GM04504 (cell line): ENCODE measurements at regions not wholly inside any gene's neighbourhood (a gene's known extent, or its start where the extent isn't known, plus 50 kb on each side); places are given as distances from the start of the nearest gene placed in this dataset.

Experiments used
- DNase-seq: peaks from one replicate; pipeline ENCODE4 v3.0.0-alpha.2; 2012; ENCODE audit warnings: low read depth

DNA sequence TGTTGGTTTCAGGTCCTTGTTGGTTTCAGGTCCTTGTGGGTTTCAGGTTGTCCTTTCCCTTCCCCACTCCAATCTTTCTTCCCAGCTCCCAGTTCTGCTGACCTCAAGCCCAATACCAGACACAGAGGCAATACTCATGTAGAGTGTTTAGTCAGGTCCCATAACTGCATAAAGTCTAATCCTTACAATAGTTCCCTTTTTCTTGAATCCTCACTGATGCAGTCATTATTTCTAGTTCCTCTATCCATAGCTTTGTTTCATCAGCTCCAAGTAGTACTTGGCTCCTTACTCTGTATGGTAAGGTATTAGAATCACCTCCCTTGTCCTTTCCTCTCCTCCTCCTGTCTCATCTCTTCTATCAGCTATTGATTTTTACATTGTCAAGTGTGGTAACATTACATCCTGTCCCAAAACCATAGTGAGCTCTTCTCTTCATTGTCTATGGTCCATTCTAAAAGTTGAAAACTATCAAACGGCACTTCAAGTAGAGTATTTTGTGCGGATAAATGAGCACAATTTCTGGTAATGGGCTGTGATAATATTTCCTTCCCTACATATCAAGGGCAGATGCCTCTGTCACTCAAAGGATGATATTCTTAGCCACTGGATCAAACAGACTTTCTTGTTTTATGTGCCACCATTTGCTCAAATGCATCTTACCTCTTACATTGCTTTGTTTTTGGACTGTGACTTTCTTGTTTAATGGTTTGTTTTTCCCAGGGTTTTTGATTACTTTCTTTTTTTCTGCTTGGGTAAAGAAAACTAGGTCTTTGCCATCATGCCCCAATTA, 57.2 kb upstream of the JDP2 start:
- DNase-seq = no peak

DNA sequence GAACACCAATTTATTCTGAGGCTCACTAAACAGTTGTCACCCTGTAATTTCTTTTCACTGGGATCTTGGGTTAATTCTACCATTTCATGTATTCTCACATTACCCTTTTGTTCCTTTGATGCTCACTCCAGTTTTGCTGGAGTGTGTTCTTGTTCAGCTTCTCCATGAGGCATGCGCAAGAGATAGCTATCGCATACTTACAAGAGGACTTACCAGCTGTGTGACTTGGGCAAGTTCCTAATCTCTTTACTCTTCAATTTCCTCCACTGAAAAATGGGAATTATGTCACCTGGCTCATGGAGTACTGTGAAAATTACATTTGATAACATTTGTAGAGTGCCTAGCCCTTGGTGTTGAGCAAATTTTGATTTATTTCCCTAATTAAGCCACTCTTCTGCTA, 56.5 kb upstream of the JDP2 start:
- no peak for DNase-seq

DNA sequence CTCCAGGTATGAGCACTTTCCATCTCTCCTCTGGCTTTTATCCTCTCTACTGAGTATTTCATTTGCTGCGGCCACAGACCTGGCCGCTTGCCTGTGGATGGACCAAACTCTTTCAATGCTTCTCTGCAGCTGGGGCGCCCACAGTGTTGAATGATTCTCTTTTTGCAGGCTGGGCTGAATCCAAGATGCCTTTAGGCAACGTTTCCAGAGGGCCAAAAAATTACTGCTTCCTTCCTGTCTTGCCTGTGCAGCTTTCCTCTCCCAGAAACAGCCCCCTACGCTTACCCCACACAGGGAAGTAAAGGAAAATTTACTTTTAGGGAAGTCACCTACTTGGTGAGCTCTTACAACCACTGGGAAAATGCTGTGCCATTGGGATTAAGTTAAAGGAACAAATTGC, 55.6 kb upstream of the JDP2 start:
- no peak for DNase-seq

DNA sequence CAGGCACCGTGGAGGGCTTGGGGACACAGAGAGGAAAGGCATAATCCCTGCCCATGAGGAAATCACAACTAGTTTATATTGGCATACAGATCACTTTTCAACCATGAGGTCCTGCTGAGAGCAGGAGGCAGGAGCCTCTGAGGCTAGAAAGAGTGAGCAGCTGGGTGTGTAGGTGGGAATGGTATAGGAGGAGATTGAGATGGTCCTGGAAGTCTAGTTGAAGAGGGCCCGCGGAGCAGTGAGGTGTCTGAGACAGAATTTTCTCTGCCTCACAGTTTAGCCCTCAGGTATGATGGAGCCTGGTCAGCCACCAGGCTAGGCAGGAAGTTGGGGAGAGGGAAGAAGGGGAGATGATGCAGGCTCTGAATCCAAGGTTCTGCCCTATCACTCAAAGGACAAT, 54.7 kb upstream of the JDP2 start:
- no peak for DNase-seq

DNA sequence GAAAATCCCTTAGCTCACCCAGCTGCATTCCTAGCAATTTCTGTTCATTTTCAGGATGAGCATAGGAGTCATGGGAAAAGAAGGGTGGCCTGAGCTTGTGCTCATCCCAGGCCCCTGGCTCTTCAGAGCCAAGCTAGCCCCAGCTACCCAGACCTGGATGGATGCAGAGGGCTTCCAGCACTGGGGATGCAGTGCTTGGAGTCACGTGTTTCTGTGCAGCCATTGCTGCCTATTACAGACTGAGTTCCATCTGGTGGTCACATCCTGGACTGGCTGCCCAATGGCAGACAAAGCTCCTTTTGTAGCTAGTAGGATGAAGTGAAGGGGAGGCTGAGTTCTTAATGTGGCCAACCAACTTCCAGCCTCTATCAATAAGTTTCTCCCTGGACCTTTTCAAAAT, 54.2 kb upstream of the JDP2 start:
- DNase-seq = no peak

DNA sequence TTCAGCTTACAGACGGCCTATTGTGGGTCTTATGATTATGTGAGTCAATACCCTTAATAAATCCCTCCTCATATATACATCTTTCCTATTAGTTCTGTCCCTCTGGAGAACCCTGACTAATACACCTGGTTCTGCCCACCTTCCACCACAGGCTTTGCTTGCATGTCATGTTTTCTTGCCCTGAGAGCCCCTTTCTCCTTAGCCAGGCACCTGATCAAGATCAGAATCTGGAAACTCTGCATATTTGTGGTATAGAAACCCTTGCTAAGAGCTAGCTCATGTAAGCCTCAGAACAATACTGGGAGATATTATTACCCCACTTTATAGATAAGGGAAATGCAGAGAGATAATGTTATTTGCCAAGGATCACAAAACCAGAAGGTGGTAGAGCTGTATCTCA, 52.9 kb upstream of the JDP2 start:
- DNase-seq = no peak

DNA sequence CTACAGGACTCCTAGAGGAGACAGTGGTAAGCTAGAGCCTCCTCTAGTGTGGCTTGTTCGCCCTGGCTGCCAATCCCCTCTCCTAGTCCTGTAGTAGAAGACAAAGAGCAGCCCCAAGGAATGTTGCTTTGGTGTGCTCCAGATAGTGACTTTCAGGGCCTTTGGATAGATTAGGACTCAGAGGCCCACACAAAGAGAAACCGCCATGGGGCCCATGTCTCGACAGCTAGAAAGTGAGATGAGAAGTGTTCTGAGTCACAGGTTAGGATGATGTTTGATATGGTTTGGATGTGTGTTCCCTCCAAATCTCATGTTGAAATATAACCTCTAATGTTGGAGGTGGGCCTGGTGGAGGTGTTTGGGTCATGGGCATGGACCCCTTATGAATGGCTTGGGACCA, 51.8 kb upstream of the JDP2 start:
- no peak for DNase-seq
